Smooth muscle cell (in vitro differentiated cells): ENCODE measurements at regions not wholly inside any gene's neighbourhood (a gene's known extent, or its start where the extent isn't known, plus 50 kb on each side); places are given as distances from the start of the nearest gene placed in this dataset.

Experiments used
- DNase-seq: peaks from one replicate; lab custom pipeline; 2025; ENCODE audit not compliant: unreplicated experiment; lab: John Stamatoyannopoulos, UW
- H2AFZ ChIP-seq: fragments of 200-600 bp; sonication (generic); 2 replicates; pipeline ENCODE4 v1.6.0; 2016; ENCODE audit warnings: antibody characterized with exemption, low read depth, mild to moderate bottlenecking
- H3F3A ChIP-seq: fragments of 200-600 bp; sonication (generic); 2 replicates; pipeline ENCODE4 v1.6.0; 2017; ENCODE audit warnings: antibody characterized with exemption, low read depth
- H3K27ac ChIP-seq: fragments of 200-600 bp; sonication (generic); 2 replicates; pipeline ENCODE4 v1.5.1; 2016; ENCODE audit warnings: low read depth, mild to moderate bottlenecking
- H3K27me3 ChIP-seq: fragments of 200-600 bp; sonication (generic); 2 replicates; pipeline ENCODE4 v1.6.1; 2016; ENCODE audit warnings: low read depth, mild to moderate bottlenecking
- H3K36me3 ChIP-seq: fragments of 200-600 bp; sonication (generic); 2 replicates; pipeline ENCODE4 v1.5.1; 2016; ENCODE audit warnings: low read depth
- H3K4me1 ChIP-seq: fragments of 200-600 bp; sonication (generic); 2 replicates; pipeline ENCODE4 v1.5.1; 2016; ENCODE audit warnings: low read depth
- H3K4me2 ChIP-seq: fragments of 200-600 bp; sonication (generic); 2 replicates; pipeline ENCODE4 v1.6.0; 2016; ENCODE audit warnings: mild to moderate bottlenecking
- H3K4me3 ChIP-seq: fragments of 200-600 bp; sonication (generic); 2 replicates; pipeline ENCODE4 v1.5.1; 2016; ENCODE audit warnings: mild to moderate bottlenecking
- H3K79me2 ChIP-seq: fragments of 200-600 bp; sonication (generic); 2 replicates; pipeline ENCODE4 v1.6.0; 2016; ENCODE audit warnings: low read depth, mild to moderate bottlenecking
- H3K9ac ChIP-seq: fragments of 200-600 bp; sonication (generic); 2 replicates; pipeline ENCODE4 v1.6.0; 2016; ENCODE audit warnings: low read depth
- H3K9me3 ChIP-seq: fragments of 200-600 bp; sonication (generic); replicated peaks from 2 replicates; pipeline ENCODE4 v1.5.1; 2016; ENCODE audit warnings: low read depth
- H4K20me1 ChIP-seq: fragments of 200-600 bp; sonication (generic); 2 replicates; pipeline ENCODE4 v1.6.0; 2016; ENCODE audit warnings: low read depth
- WGBS: methylation state at CpG from one replicate; pipeline ENCODE4 v1.1.7; 2016; ENCODE audit warnings: low lambda C conversion rate; 5-methylcytosine and 5-hydroxymethylcytosine counted together
- TF ChIP-seq, protein P1 (sequence below): fragments of 200-600 bp; sonication (generic); IDR thresholded peaks from 2 replicates; pipeline ENCODE4 v1.5.1; 2017; ENCODE audit warnings: borderline replicate concordance, mild to moderate bottlenecking, antibody characterized with exemption; ENCODE audit not compliant: insufficient read depth, poor library complexity, severe bottlenecking

GRCh38 chr6:85251300-85251699 lies 198.6 kb upstream of the NT5E start:
- Histone ChIP-seq H4K20me1 (no peaks in the 10 kb centered on the region), H3F3A (no peaks in the 10 kb centered on the region), H3K9ac (no peak overlapping the region), H3K27ac (no peak overlapping the region), H3K36me3 (no peaks in the 10 kb centered on the region), H3K27me3 (no peaks in the 10 kb centered on the region), H3K4me1 (no peaks in the 10 kb centered on the region), H3K9me3 (no peaks in the 10 kb centered on the region), H3K4me2 (no peak overlapping the region), H2AFZ (no peak overlapping the region), H3K4me3 (no peak overlapping the region), H3K79me2 (no peaks in the 10 kb centered on the region)
- no peak for DNase-seq
- 82% methylated on average over 1 of the region's 1 CpG for WGBS
- TF ChIP-seq, protein P1, sequence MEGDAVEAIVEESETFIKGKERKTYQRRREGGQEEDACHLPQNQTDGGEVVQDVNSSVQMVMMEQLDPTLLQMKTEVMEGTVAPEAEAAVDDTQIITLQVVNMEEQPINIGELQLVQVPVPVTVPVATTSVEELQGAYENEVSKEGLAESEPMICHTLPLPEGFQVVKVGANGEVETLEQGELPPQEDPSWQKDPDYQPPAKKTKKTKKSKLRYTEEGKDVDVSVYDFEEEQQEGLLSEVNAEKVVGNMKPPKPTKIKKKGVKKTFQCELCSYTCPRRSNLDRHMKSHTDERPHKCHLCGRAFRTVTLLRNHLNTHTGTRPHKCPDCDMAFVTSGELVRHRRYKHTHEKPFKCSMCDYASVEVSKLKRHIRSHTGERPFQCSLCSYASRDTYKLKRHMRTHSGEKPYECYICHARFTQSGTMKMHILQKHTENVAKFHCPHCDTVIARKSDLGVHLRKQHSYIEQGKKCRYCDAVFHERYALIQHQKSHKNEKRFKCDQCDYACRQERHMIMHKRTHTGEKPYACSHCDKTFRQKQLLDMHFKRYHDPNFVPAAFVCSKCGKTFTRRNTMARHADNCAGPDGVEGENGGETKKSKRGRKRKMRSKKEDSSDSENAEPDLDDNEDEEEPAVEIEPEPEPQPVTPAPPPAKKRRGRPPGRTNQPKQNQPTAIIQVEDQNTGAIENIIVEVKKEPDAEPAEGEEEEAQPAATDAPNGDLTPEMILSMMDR, result no peak

DNA sequence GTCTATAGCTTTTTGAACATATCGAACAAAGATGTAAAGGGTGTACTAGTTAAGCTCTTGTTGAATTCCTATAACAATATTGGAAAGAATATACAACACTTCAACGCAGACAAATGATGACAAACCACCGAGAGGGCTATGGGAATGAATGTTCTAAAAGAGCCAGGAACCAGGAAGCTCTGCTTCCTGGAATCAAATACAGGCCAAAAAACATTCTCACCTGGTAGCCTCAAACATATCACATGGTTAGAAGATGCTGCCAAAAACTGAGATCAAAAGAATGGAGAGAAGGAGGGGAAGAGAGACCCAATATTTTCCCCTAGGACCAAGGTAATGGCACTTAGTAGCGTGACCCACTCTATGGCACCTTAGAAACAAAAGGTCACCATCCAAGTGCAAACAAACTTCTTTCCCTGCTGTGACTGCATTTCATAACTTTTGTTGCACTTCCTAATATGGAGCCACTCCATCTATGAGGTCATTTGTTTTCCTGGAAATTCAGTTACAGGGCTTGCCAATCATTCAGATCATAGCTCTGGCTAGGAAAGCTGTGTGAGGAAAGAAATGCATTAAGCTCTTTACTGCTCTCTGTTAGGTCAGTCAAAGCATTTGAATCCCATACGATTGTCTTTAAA lies 199.2 kb upstream of the NT5E start:
- no peaks in the 10 kb centered on the region for H3K79me2 ChIP-seq
- H3K9ac ChIP-seq, result no peak overlapping the region
- WGBS, result 91% methylated on average over 5 of the region's 5 CpGs
- H3F3A ChIP-seq, result no peaks in the 10 kb centered on the region
- H3K36me3 ChIP-seq, result no peaks in the 10 kb centered on the region
- DNase-seq, result no peak
- TF ChIP-seq, protein P1, result no peak
- no peak overlapping the region for H3K4me2 ChIP-seq
- H3K27me3 ChIP-seq, result no peaks in the 10 kb centered on the region
- no peaks in the 10 kb centered on the region for H4K20me1 ChIP-seq
- no peaks in the 10 kb centered on the region for H3K4me1 ChIP-seq
- H3K9me3 ChIP-seq, result no peaks in the 10 kb centered on the region
- no peak overlapping the region for H3K4me3 ChIP-seq
- H3K27ac ChIP-seq, result no peak overlapping the region
- no peak overlapping the region for H2AFZ ChIP-seq

- Histone ChIP-seq H3K4me1 (no peaks in the 10 kb centered on the region), H4K20me1 (no peaks in the 10 kb centered on the region), H3K79me2 (no peaks in the 10 kb centered on the region), H3K9me3 (no peaks in the 10 kb centered on the region), H3K4me3 (no peak overlapping the region), H3F3A (no peaks in the 10 kb centered on the region), H3K27ac (no peak overlapping the region), H3K27me3 (no peaks in the 10 kb centered on the region), H3K4me2 (no peak overlapping the region), H3K9ac (no peak overlapping the region), H3K36me3 (no peaks in the 10 kb centered on the region), H2AFZ (no peak overlapping the region)
- 80% methylated on average over 3 of the region's 3 CpGs for WGBS
- no peak for DNase-seq
- TF ChIP-seq, protein P1, result no peak
Observed at GRCh38 chr6:85245004-85245403, 204.9 kb upstream of the NT5E start.

- Histone ChIP-seq H3K36me3 (no peaks in the 10 kb centered on the region), H3F3A (no peaks in the 10 kb centered on the region), H3K79me2 (no peaks in the 10 kb centered on the region), H3K4me3 (no peak overlapping the region), H3K27me3 (no peaks in the 10 kb centered on the region), H2AFZ (no peak overlapping the region), H3K9me3 (no peaks in the 10 kb centered on the region), H3K9ac (no peak overlapping the region), H3K4me2 (no peak overlapping the region), H3K4me1 (no peaks in the 10 kb centered on the region), H4K20me1 (no peaks in the 10 kb centered on the region), H3K27ac (no peak overlapping the region)
- DNase-seq, result no peak
- TF ChIP-seq, protein P1, result no peak
- WGBS, result 94% methylated on average over 1 of the region's 1 CpG
Observed at GRCh38 chr6:85241498-85242052, 208.3 kb upstream of the NT5E start.
